CD1c-positive myeloid dendritic cell (primary cell): ENCODE measurements at regions not wholly inside any gene's neighbourhood (a gene's known extent, or its start where the extent isn't known, plus 50 kb on each side); places are given as distances from the start of the nearest gene placed in this dataset.

Experiments used
- DNase-seq: peaks from one replicate; pipeline ENCODE4 v3.0.0-alpha.2; 2016; ENCODE audit errors: extremely low spot score

GRCh38 chr20:16946097-16946496 is 197.9 kb downstream of the OTOR start:
- no peak for DNase-seq

- DNase-seq, result no peak
Observed at GRCh38 chr20:16947479-16947878, 199.3 kb downstream of the OTOR start.

GRCh38 chr20:16951876-16952275 is 203.7 kb downstream of the OTOR start:
- DNase-seq, result no peak

GRCh38 chr20:16952965-16953364 is 204.8 kb downstream of the OTOR start:
- DNase-seq, result no peak

GRCh38 chr20:16953858-16954257 is 205.7 kb downstream of the OTOR start:
- DNase-seq, result no peak

GRCh38 chr20:16955462-16955861 is 207.3 kb downstream of the OTOR start:
- no peak for DNase-seq

- DNase-seq, result no peak
Observed at GRCh38 chr20:16955971-16956370, 207.8 kb downstream of the OTOR start.

- no peak for DNase-seq
Observed at GRCh38 chr20:16965401-16965800, 217.2 kb downstream of the OTOR start.

- no peak for DNase-seq
Observed at GRCh38 chr20:16966276-16966880, 218.2 kb downstream of the OTOR start.

GRCh38 chr20:16968099-16968498 is 219.9 kb downstream of the OTOR start:
- DNase-seq, result no peak

- no peak for DNase-seq
Observed at GRCh38 chr20:16970776-16971175, 222.6 kb downstream of the OTOR start.

GRCh38 chr20:16974080-16974854 is 226.1 kb downstream of the OTOR start:
- no peak for DNase-seq

- DNase-seq, result no peak
Observed at GRCh38 chr20:16974855-16975162, 226.7 kb downstream of the OTOR start.

GRCh38 chr20:16975682-16976081 is 227.5 kb downstream of the OTOR start:
- DNase-seq, result no peak

- DNase-seq, result no peak
Observed at GRCh38 chr20:16978497-16978896, 230.3 kb downstream of the OTOR start.

GRCh38 chr20:16982091-16982726 is 234.1 kb downstream of the OTOR start:
- no peak for DNase-seq

GRCh38 chr20:16984481-16984880 is 236.3 kb downstream of the OTOR start:
- no peak for DNase-seq

GRCh38 chr20:17003170-17003870 is 223.5 kb upstream of the PCSK2 start:
- DNase-seq, result no peak

GRCh38 chr20:17010181-17010580 is 216.7 kb upstream of the PCSK2 start:
- no peak for DNase-seq

GRCh38 chr20:17012546-17013226 is 214.2 kb upstream of the PCSK2 start:
- DNase-seq, result no peak

GRCh38 chr20:17014217-17014616 is 212.6 kb upstream of the PCSK2 start:
- no peak for DNase-seq

- DNase-seq, result no peak
Observed at GRCh38 chr20:17014756-17015366, 212.0 kb upstream of the PCSK2 start.
